ENCODE measurements at regions not wholly inside any gene's neighbourhood (a gene's known extent, or its start where the extent isn't known, plus 50 kb on each side); places are given as distances from the start of the nearest gene placed in this dataset. TPM values are rescaled to one million over a fixed set of nuclear protein-coding genes. Genes with fewer than 3 reads are reported as not detected.

DNA sequence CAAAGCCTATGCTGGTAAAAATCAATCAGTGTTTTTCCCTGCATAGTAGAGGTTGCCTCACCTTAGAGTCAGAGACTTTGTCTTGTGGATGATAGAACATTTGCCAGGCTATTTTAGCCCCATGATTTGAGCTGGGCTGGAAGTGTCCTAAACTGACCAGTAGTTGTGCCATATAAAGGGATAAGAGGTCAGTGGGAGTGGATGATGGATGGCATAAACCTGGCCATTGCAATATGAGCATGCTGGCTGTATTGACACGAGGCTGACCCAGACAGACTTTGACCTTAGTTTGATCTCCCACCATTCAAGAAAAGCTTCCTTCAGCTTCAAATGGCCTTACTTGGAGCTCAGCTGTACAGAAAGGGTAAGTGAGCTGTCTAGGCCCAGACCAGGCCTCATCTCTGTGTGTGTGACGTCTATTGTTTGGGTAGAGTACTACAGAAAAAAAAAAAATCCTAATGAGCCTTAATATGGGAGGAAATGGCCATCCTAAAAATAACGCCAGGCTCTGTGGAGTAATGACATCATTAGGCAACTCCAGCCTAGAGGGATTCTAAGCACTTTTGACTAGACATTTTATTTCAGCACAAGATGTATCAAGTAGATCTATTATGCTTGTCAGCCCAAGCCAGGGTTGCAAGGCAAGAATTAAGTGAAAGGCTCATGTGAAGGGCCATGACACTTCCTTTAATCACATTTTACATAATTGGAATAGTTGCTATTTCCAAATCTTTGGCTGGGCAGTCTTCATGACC lies 51.3 kb upstream of the CADM1 start:
- Mint-ChIP-seq H3K4me1 (no peaks in the 10 kb centered on the region), H3K27ac (no peak overlapping the region), H3K27me3 (ENCODE audit: low read depth in 3 of 3) (peaks cover 2 to 10% (median 5%) of the 10 kb centered on the region in 3 donors), H3K36me3 (no peaks in the 10 kb centered on the region), H3K9me3 (peaks cover 0 to 4% (median 0%) of the 10 kb centered on the region in 7 donors), H3K4me3 (no peak overlapping the region)
- H3K4me3 ChIP-seq (replicated peaks in 1 of 3; ENCODE audit: low read depth in 2 of 3, low read length in 3 of 3), result no peak overlapping the region
- H3K27ac ChIP-seq (ENCODE audit: low read depth in 1 of 2, low read length in 2 of 2), result no peak overlapping the region
- H3K9me3 ChIP-seq (replicated peaks in 1 of 2; ENCODE audit: control insufficient read depth in 1 of 2, insufficient read depth in 1 of 2, low read length in 2 of 2), result no peaks in the 10 kb centered on the region
- H3K4me2 ChIP-seq (replicated peaks; ENCODE audit: extremely low read depth, low read length, poor library complexity, severe bottlenecking), result no peak overlapping the region
- DNase-seq, result no peak
- no peaks in the 10 kb centered on the region for H4K20me1 ChIP-seq (ENCODE audit: insufficient read depth, low read length)
- no peaks in the 10 kb centered on the region for H3K27me3 ChIP-seq (ENCODE audit: control insufficient read depth in 2 of 2, insufficient read depth in 2 of 2, low read length in 2 of 2)
- intact Hi-C loops (cut with micrococcal nuclease), result no loop called here
- H3K79me2 ChIP-seq (ENCODE audit: insufficient read depth, low read length), result no peaks in the 10 kb centered on the region
- H3K4me1 ChIP-seq (ENCODE audit: control insufficient read depth in 1 of 2, insufficient read depth in 2 of 2, low read length in 2 of 2), result no peaks in the 10 kb centered on the region
- no CpG with 5 or more reads among the region's 3 CpGs for WGBS (ENCODE audit: insufficient coverage)
- H3K9ac ChIP-seq (ENCODE audit: insufficient read depth, low read length, poor library complexity, severe bottlenecking), result no peak overlapping the region
- H3K36me3 ChIP-seq (replicated peaks in 1 of 2; ENCODE audit: control insufficient read depth in 1 of 2, insufficient read depth in 2 of 2, low read length in 2 of 2), result no peaks in the 10 kb centered on the region
- no peak for TF ChIP-seq CTCF (IDR thresholded peaks at IDR 0.05)
- H2AFZ ChIP-seq (ENCODE audit: insufficient read depth, low read depth, low read length, poor library complexity, severe bottlenecking), result no peak overlapping the region

Small RNA genes in the stretch of these regions (small RNA-seq; reads per million reads assigned to genes)
- gene AP000770.2 (ENCODE audit: insufficient read length, low read depth) (not detected), gene RF01210 (ENCODE audit: insufficient read length, low read depth) (not detected), gene RPL12P46 (ENCODE audit: insufficient read length, low read depth) (not detected)

Data from CD14-positive monocyte (primary cell).